ENCODE measurements at regions not wholly inside any gene's neighbourhood (a gene's known extent, or its start where the extent isn't known, plus 50 kb on each side); places are given as distances from the start of the nearest gene placed in this dataset.

GRCh38 chr15:31264559-31265089, 62.0 kb upstream of the KLF13 start:
- Histone ChIP-seq H3K4me1 (no peaks in the 10 kb centered on the region), H3K9me3 (no peaks in the 10 kb centered on the region), H3K36me3 (no peaks in the 10 kb centered on the region), H3K27me3 (no peaks in the 10 kb centered on the region), H3K27ac (no peak overlapping the region), H3K4me3 (no peak overlapping the region)
- intact Hi-C loops (cut with DNase I), result loop anchor here (5.0 kb wide), 1 partner anchor 43 kb away; no protein-coding TSS in a partner anchor
- TF ChIP-seq CTCF (IDR thresholded peaks at IDR 0.05), result no peak
- peak in 1 of 2 donors; percentile 45 for DNase-seq (ENCODE audit: low spot score in 2 of 2)

- H3K27ac ChIP-seq, result no peak overlapping the region
- TF ChIP-seq CTCF (IDR thresholded peaks at IDR 0.05), result no peak
- H3K36me3 ChIP-seq, result no peaks in the 10 kb centered on the region
- intact Hi-C loops (cut with DNase I), result loop anchor here (5.0 kb wide), 1 partner anchor 42 kb away; no protein-coding TSS in a partner anchor
- no peak overlapping the region for H3K4me3 ChIP-seq
- H3K4me1 ChIP-seq, result no peaks in the 10 kb centered on the region
- no peaks in the 10 kb centered on the region for H3K9me3 ChIP-seq
- no peaks in the 10 kb centered on the region for H3K27me3 ChIP-seq
- peak in 1 of 2 donors; percentile 49 for DNase-seq (ENCODE audit: low spot score in 2 of 2)
Measured at GRCh38 chr15:31265090-31265870, 61.4 kb upstream of the KLF13 start.

- no peaks in the 10 kb centered on the region for H3K36me3 ChIP-seq
- no peak overlapping the region for H3K4me3 ChIP-seq
- H3K4me1 ChIP-seq, result no peaks in the 10 kb centered on the region
- intact Hi-C loops (cut with DNase I), result loop anchor here (5.0 kb wide), 1 partner anchor 41 kb away; no protein-coding TSS in a partner anchor
- no peaks in the 10 kb centered on the region for H3K9me3 ChIP-seq
- no peaks in the 10 kb centered on the region for H3K27me3 ChIP-seq
- TF ChIP-seq CTCF (IDR thresholded peaks at IDR 0.05), result no peak
- peak in 1 of 2 donors; percentile 73 for DNase-seq (ENCODE audit: low spot score in 2 of 2)
- no peak overlapping the region for H3K27ac ChIP-seq
Measured at GRCh38 chr15:31265871-31266711, 60.5 kb upstream of the KLF13 start.

GRCh38 chr15:31266712-31267111, 59.9 kb upstream of the KLF13 start:
- H3K9me3 ChIP-seq, result no peaks in the 10 kb centered on the region
- no peaks in the 10 kb centered on the region for H3K27me3 ChIP-seq
- intact Hi-C loops (cut with DNase I), result loop anchor here (5.0 kb wide), 1 partner anchor 41 kb away; no protein-coding TSS in a partner anchor
- no peak overlapping the region for H3K27ac ChIP-seq
- no peak for DNase-seq (ENCODE audit: low spot score in 2 of 2)
- no peak overlapping the region for H3K4me3 ChIP-seq
- H3K4me1 ChIP-seq, result no peaks in the 10 kb centered on the region
- no peak for TF ChIP-seq CTCF (IDR thresholded peaks at IDR 0.05)
- no peaks in the 10 kb centered on the region for H3K36me3 ChIP-seq

GRCh38 chr15:31267161-31268107, 59.2 kb upstream of the KLF13 start:
- intact Hi-C loops (cut with DNase I), result loop anchor here (5.0 kb wide), 1 partner anchor 40 kb away; no protein-coding TSS in a partner anchor
- Histone ChIP-seq H3K36me3 (no peaks in the 10 kb centered on the region), H3K4me1 (no peaks in the 10 kb centered on the region), H3K9me3 (no peaks in the 10 kb centered on the region), H3K27me3 (no peaks in the 10 kb centered on the region), H3K27ac (no peak overlapping the region), H3K4me3 (no peak overlapping the region)
- TF ChIP-seq CTCF (IDR thresholded peaks at IDR 0.05), result no peak
- peak in 1 of 2 donors; percentile 54 for DNase-seq (ENCODE audit: low spot score in 2 of 2)

Data from ascending aorta (tissue), 2 donors.